Mesendoderm (in vitro differentiated cells): ENCODE measurements at regions not wholly inside any gene's neighbourhood (a gene's known extent, or its start where the extent isn't known, plus 50 kb on each side); places are given as distances from the start of the nearest gene placed in this dataset.
A peak's percentile ranks its signal among the peaks of the same experiment; 100 is the strongest.

Source experiments
- DNase-seq: peaks from one replicate; pipeline ENCODE4 v3.0.0; 2013
- H2AK5ac ChIP-seq: 2 replicates; pipeline ENCODE4 v1.6.1; 2013; ENCODE audit warnings: low read length, inconsistent platforms
- H2BK120ac ChIP-seq: 2 replicates; pipeline ENCODE4 v1.6.1; 2013; ENCODE audit warnings: low read depth, mild to moderate bottlenecking, low read length, moderate library complexity, mixed read lengths
- H2BK15ac ChIP-seq: replicated peaks from 2 replicates; pipeline ENCODE4 v1.6.1; 2013; ENCODE audit warnings: low read depth, mild to moderate bottlenecking, moderate library complexity
- H2BK5ac ChIP-seq: 2 replicates; pipeline ENCODE4 v1.6.1; 2013; ENCODE audit warnings: low read length, inconsistent platforms
- H3K18ac ChIP-seq: 2 replicates; pipeline ENCODE4 v1.6.1; 2013; ENCODE audit warnings: mild to moderate bottlenecking, low read length, mixed read lengths
- H3K23ac ChIP-seq: one replicate; pipeline ENCODE4 v1.6.1; 2013; ENCODE audit warnings: low read length
- H3K27ac ChIP-seq: 2 replicates; pipeline ENCODE4 v1.5.1; 2013; ENCODE audit warnings: low read depth, mild to moderate bottlenecking, inconsistent platforms, low read length, moderate library complexity
- H3K27me3 ChIP-seq: 2 replicates; pipeline ENCODE4 v1.6.1; 2013; ENCODE audit warnings: low read length, control low read depth, mild to moderate bottlenecking, inconsistent platforms; ENCODE audit not compliant: insufficient read depth, poor library complexity
- H3K36me3 ChIP-seq: 2 replicates; pipeline ENCODE4 v1.6.1; 2013; ENCODE audit warnings: low read length, inconsistent platforms; ENCODE audit not compliant: control insufficient read depth, insufficient read depth
- H3K4ac ChIP-seq: one replicate; pipeline ENCODE4 v1.6.1; 2013; ENCODE audit warnings: low read depth, mild to moderate bottlenecking, low read length, moderate library complexity
- H3K4me1 ChIP-seq: 2 replicates; pipeline ENCODE4 v1.6.1; 2013; ENCODE audit warnings: low read depth, low read length, inconsistent platforms; ENCODE audit not compliant: control insufficient read depth
- H3K4me2 ChIP-seq: 2 replicates; pipeline ENCODE4 v1.6.1; 2013; ENCODE audit warnings: low read length
- H3K4me3 ChIP-seq: 2 replicates; pipeline ENCODE4 v1.5.1; 2013; ENCODE audit warnings: mild to moderate bottlenecking, low read length
- H3K56ac ChIP-seq: one replicate; pipeline ENCODE4 v1.6.1; 2013; ENCODE audit warnings: low read length
- H3K79me1 ChIP-seq: 2 replicates; pipeline ENCODE4 v1.6.1; 2013; ENCODE audit warnings: low read length, inconsistent platforms
- H3K79me2 ChIP-seq: 2 replicates; pipeline ENCODE4 v1.6.1; 2013; ENCODE audit warnings: mild to moderate bottlenecking, low read length; ENCODE audit not compliant: control insufficient read depth, insufficient read depth
- H3K9ac ChIP-seq: 2 replicates; pipeline ENCODE4 v1.6.1; 2013; ENCODE audit warnings: low read length, inconsistent platforms
- H4K5ac ChIP-seq: one replicate; pipeline ENCODE4 v1.6.1; 2013; ENCODE audit warnings: low read length
- H4K8ac ChIP-seq: one replicate; pipeline ENCODE4 v1.6.1; 2013; ENCODE audit warnings: low read depth, mild to moderate bottlenecking, control low read depth, low read length, moderate library complexity
- WGBS: extraction: QIAGEN DNeasy Blood & Tissue Kit; methylation state at CpG from one replicate; pipeline ENCODE4 v1.1.7; 2013; ENCODE audit warnings: low lambda C conversion rate, missing lambda C conversion rate; ENCODE audit not compliant: insufficient coverage; ENCODE audit errors: extremely low coverage; 5-methylcytosine and 5-hydroxymethylcytosine counted together

- Histone ChIP-seq H3K4me3 (no peak overlapping the region), H3K27me3 (no peaks in the 10 kb centered on the region), H2BK5ac (no peak overlapping the region), H3K36me3 (no peaks in the 10 kb centered on the region), H2AK5ac (no peak overlapping the region), H3K4ac (no peak overlapping the region), H3K9ac (no peak overlapping the region), H3K79me1 (no peaks in the 10 kb centered on the region), H4K5ac (no peak overlapping the region), H3K4me1 (no peaks in the 10 kb centered on the region), H3K56ac (no peak overlapping the region), H3K18ac (no peak overlapping the region), H3K27ac (no peak overlapping the region), H2BK120ac (no peak overlapping the region), H3K23ac (no peak overlapping the region), H3K79me2 (no peaks in the 10 kb centered on the region), H2BK15ac (no peak overlapping the region), H4K8ac (no peak overlapping the region), H3K4me2 (no peak overlapping the region)
- no peak for DNase-seq
- no CpG with 5 or more reads among the region's 2 CpGs for WGBS
Measured at GRCh38 chr2:189951791-189952535, 110.6 kb downstream of the MSTN start.

GRCh38 chr2:189943009-189943408 lies 119.5 kb downstream of the MSTN start:
- H3K27ac ChIP-seq: no peak overlapping the region
- H3K79me1 ChIP-seq: no peaks in the 10 kb centered on the region
- no peaks in the 10 kb centered on the region for H3K36me3 ChIP-seq
- H2BK5ac ChIP-seq: no peak overlapping the region
- no peak overlapping the region for H3K18ac ChIP-seq
- H4K8ac ChIP-seq: no peak overlapping the region
- no peaks in the 10 kb centered on the region for H3K79me2 ChIP-seq
- no peaks in the 10 kb centered on the region for H3K4me1 ChIP-seq
- no peak overlapping the region for H3K23ac ChIP-seq
- H3K27me3 ChIP-seq: no peaks in the 10 kb centered on the region
- H3K56ac ChIP-seq: no peak overlapping the region
- H3K4me2 ChIP-seq: no peak overlapping the region
- H3K4me3 ChIP-seq: no peak overlapping the region
- no peak overlapping the region for H2AK5ac ChIP-seq
- no peak overlapping the region for H3K9ac ChIP-seq
- H2BK120ac ChIP-seq: no peak overlapping the region
- DNase-seq: peak; percentile 1
- H4K5ac ChIP-seq: no peak overlapping the region
- no peak overlapping the region for H3K4ac ChIP-seq
- H2BK15ac ChIP-seq: no peak overlapping the region

- Histone ChIP-seq H3K27me3 (no peaks in the 10 kb centered on the region), H3K36me3 (no peaks in the 10 kb centered on the region), H4K8ac (no peak overlapping the region), H2BK15ac (no peak overlapping the region), H3K56ac (no peak overlapping the region), H3K23ac (no peak overlapping the region), H2BK120ac (no peak overlapping the region), H3K4ac (no peak overlapping the region), H3K9ac (no peak overlapping the region), H3K79me2 (no peaks in the 10 kb centered on the region), H2BK5ac (no peak overlapping the region), H3K79me1 (no peaks in the 10 kb centered on the region), H3K18ac (no peak overlapping the region), H3K4me3 (no peak overlapping the region), H2AK5ac (no peak overlapping the region), H3K4me1 (no peaks in the 10 kb centered on the region), H3K27ac (no peak overlapping the region), H3K4me2 (no peak overlapping the region), H4K5ac (no peak overlapping the region)
- no CpG with 5 or more reads among the region's 1 CpG for WGBS
- peak; percentile 1 for DNase-seq
Measured at GRCh38 chr2:189940913-189941312, 121.6 kb downstream of the MSTN start.

GRCh38 chr2:189937691-189938090 lies 124.8 kb downstream of the MSTN start:
- H3K23ac ChIP-seq: no peak overlapping the region
- no peak overlapping the region for H2BK5ac ChIP-seq
- no peak overlapping the region for H4K5ac ChIP-seq
- no peak overlapping the region for H3K4me2 ChIP-seq
- no peak overlapping the region for H3K9ac ChIP-seq
- no peak overlapping the region for H3K27ac ChIP-seq
- no CpG with 5 or more reads among the region's 2 CpGs for WGBS
- H3K4ac ChIP-seq: no peak overlapping the region
- H4K8ac ChIP-seq: no peak overlapping the region
- no peak overlapping the region for H2AK5ac ChIP-seq
- no peak overlapping the region for H3K56ac ChIP-seq
- H3K79me1 ChIP-seq: no peaks in the 10 kb centered on the region
- H2BK15ac ChIP-seq: no peak overlapping the region
- no peaks in the 10 kb centered on the region for H3K27me3 ChIP-seq
- H3K4me3 ChIP-seq: no peak overlapping the region
- H3K36me3 ChIP-seq: no peaks in the 10 kb centered on the region
- H3K4me1 ChIP-seq: no peaks in the 10 kb centered on the region
- no peak overlapping the region for H2BK120ac ChIP-seq
- H3K79me2 ChIP-seq: no peaks in the 10 kb centered on the region
- DNase-seq: no peak
- H3K18ac ChIP-seq: no peak overlapping the region

GRCh38 chr2:189933911-189934399 lies 128.6 kb downstream of the MSTN start:
- no CpG with 5 or more reads among the region's 1 CpG for WGBS
- Histone ChIP-seq H3K36me3 (no peaks in the 10 kb centered on the region), H3K79me1 (no peaks in the 10 kb centered on the region), H3K4ac (no peak overlapping the region), H3K9ac (no peak overlapping the region), H2BK120ac (no peak overlapping the region), H4K5ac (no peak overlapping the region), H3K79me2 (no peaks in the 10 kb centered on the region), H2BK15ac (no peak overlapping the region), H2BK5ac (no peak overlapping the region), H3K18ac (no peak overlapping the region), H3K27me3 (no peaks in the 10 kb centered on the region), H3K4me2 (no peak overlapping the region), H3K4me3 (no peak overlapping the region), H3K27ac (no peak overlapping the region), H3K56ac (no peak overlapping the region), H2AK5ac (no peak overlapping the region), H3K23ac (no peak overlapping the region), H4K8ac (no peak overlapping the region), H3K4me1 (no peaks in the 10 kb centered on the region)
- DNase-seq: no peak

GRCh38 chr2:189933041-189933440 lies 129.5 kb downstream of the MSTN start:
- Histone ChIP-seq H3K56ac (no peak overlapping the region), H2BK15ac (no peak overlapping the region), H2AK5ac (no peak overlapping the region), H3K4me1 (no peaks in the 10 kb centered on the region), H3K4ac (no peak overlapping the region), H4K8ac (no peak overlapping the region), H3K79me2 (no peaks in the 10 kb centered on the region), H3K23ac (no peak overlapping the region), H3K36me3 (no peaks in the 10 kb centered on the region), H2BK5ac (no peak overlapping the region), H3K27ac (no peak overlapping the region), H3K9ac (no peak overlapping the region), H3K18ac (no peak overlapping the region), H3K79me1 (no peaks in the 10 kb centered on the region), H4K5ac (no peak overlapping the region), H2BK120ac (no peak overlapping the region), H3K4me3 (no peak overlapping the region), H3K27me3 (no peaks in the 10 kb centered on the region), H3K4me2 (no peak overlapping the region)
- WGBS: no CpG with 5 or more reads among the region's 1 CpG
- DNase-seq: no peak
